ENCODE measurements at regions not wholly inside any gene's neighbourhood (a gene's known extent, or its start where the extent isn't known, plus 50 kb on each side); places are given as distances from the start of the nearest gene placed in this dataset.

- no peaks in the 10 kb centered on the region for H3K36me3 Mint-ChIP-seq (ENCODE audit: low read depth)
- TF ChIP-seq CTCF (IDR thresholded peaks at IDR 0.05): no peak
- H3K4me1 ChIP-seq (ENCODE audit: insufficient read depth, low read length): no peaks in the 10 kb centered on the region
- H3K4me3 Mint-ChIP-seq: no peak overlapping the region
- H3K36me3 ChIP-seq (ENCODE audit: insufficient read depth, low read length): no peaks in the 10 kb centered on the region
- H3K9me3 ChIP-seq (ENCODE audit: control insufficient read depth in 1 of 2, insufficient read depth in 1 of 2, low read length in 2 of 2): no peaks in the 10 kb centered on the region
- no peak overlapping the region for H3K27ac Mint-ChIP-seq
- DNase-seq: no peak
- no peak for ATAC-seq (ENCODE audit: poor library complexity)
- H3K27me3 ChIP-seq (ENCODE audit: control insufficient read depth in 1 of 2, insufficient read depth in 2 of 2, low read length in 2 of 2): no peaks in the 10 kb centered on the region
- no peak overlapping the region for H3K4me3 ChIP-seq (ENCODE audit: low read length)
- intact Hi-C loops (cut with DNase I, micrococcal nuclease): no loop called here
- peaks cover 12% of the 10 kb centered on the region for H3K9me3 Mint-ChIP-seq
- H3K27me3 Mint-ChIP-seq: peaks cover 4% of the 10 kb centered on the region
- no peak overlapping the region for H3K27ac ChIP-seq (ENCODE audit: low read depth in 1 of 2, low read length in 2 of 2)
- ChIA-PET CTCF (no interaction called here), POLR2A (no interaction called here)
- H3K4me1 Mint-ChIP-seq (ENCODE audit: low read depth): no peaks in the 10 kb centered on the region
Observed at GRCh38 chr2:104598636-104599035, 255.3 kb upstream of the POU3F3 start.

- no peak overlapping the region for H3K27ac ChIP-seq (ENCODE audit: low read depth in 1 of 2, low read length in 2 of 2)
- ATAC-seq (ENCODE audit: poor library complexity) (no peak), DNase-seq (no peak)
- no peak overlapping the region for H3K4me3 ChIP-seq (ENCODE audit: low read length)
- Mint-ChIP-seq H3K36me3 (ENCODE audit: low read depth) (no peaks in the 10 kb centered on the region), H3K9me3 (peaks cover 17% of the 10 kb centered on the region), H3K4me3 (no peak overlapping the region), H3K27ac (no peak overlapping the region), H3K27me3 (peaks cover 4% of the 10 kb centered on the region), H3K4me1 (ENCODE audit: low read depth) (no peaks in the 10 kb centered on the region)
- no peaks in the 10 kb centered on the region for H3K9me3 ChIP-seq (ENCODE audit: control insufficient read depth in 1 of 2, insufficient read depth in 1 of 2, low read length in 2 of 2)
- H3K4me1 ChIP-seq (ENCODE audit: insufficient read depth, low read length): no peaks in the 10 kb centered on the region
- ChIA-PET CTCF (interaction anchor here (0.6 kb wide), 1 partner anchor 379 kb away, joined by 4 read pairs; no protein-coding TSS in a partner anchor), POLR2A (no interaction called here)
- no peaks in the 10 kb centered on the region for H3K36me3 ChIP-seq (ENCODE audit: insufficient read depth, low read length)
- intact Hi-C loops (cut with DNase I, micrococcal nuclease): no loop called here
- H3K27me3 ChIP-seq (ENCODE audit: control insufficient read depth in 1 of 2, insufficient read depth in 2 of 2, low read length in 2 of 2): no peaks in the 10 kb centered on the region
- no peak for TF ChIP-seq CTCF (IDR thresholded peaks at IDR 0.05)
Observed at GRCh38 chr2:104599787-104600510, 254.0 kb upstream of the POU3F3 start.

- no peak for ATAC-seq (ENCODE audit: poor library complexity)
- Mint-ChIP-seq H3K9me3 (peaks cover 13% of the 10 kb centered on the region), H3K4me1 (ENCODE audit: low read depth) (no peaks in the 10 kb centered on the region), H3K27ac (no peak overlapping the region), H3K4me3 (no peak overlapping the region), H3K36me3 (ENCODE audit: low read depth) (no peaks in the 10 kb centered on the region), H3K27me3 (no peaks in the 10 kb centered on the region)
- Histone ChIP-seq H3K4me1 (ENCODE audit: insufficient read depth, low read length) (no peaks in the 10 kb centered on the region), H3K27me3 (ENCODE audit: control insufficient read depth in 1 of 2, insufficient read depth in 2 of 2, low read length in 2 of 2) (no peaks in the 10 kb centered on the region), H3K4me3 (ENCODE audit: low read length) (no peak overlapping the region), H3K27ac (ENCODE audit: low read depth in 1 of 2, low read length in 2 of 2) (no peak overlapping the region), H3K36me3 (ENCODE audit: insufficient read depth, low read length) (no peaks in the 10 kb centered on the region), H3K9me3 (ENCODE audit: control insufficient read depth in 1 of 2, insufficient read depth in 1 of 2, low read length in 2 of 2) (no peaks in the 10 kb centered on the region)
- no peak for TF ChIP-seq CTCF (IDR thresholded peaks at IDR 0.05)
- intact Hi-C loops (cut with DNase I, micrococcal nuclease): no loop called here
- no peak for DNase-seq
- ChIA-PET POLR2A (no interaction called here), CTCF (no interaction called here)
Observed at GRCh38 chr2:104606056-104606455, 247.9 kb upstream of the POU3F3 start.
